OCI-LY1 (cell line): ENCODE measurements at regions not wholly inside any gene's neighbourhood (a gene's known extent, or its start where the extent isn't known, plus 50 kb on each side); places are given as distances from the start of the nearest gene placed in this dataset.

Experiments used
- CTCF ChIP-seq: fragments of 200-600 bp; sonication (generic), shearing (Covaris generic); IDR thresholded peaks from 2 replicates; pipeline ENCODE4 v1.5.1; 2017; ENCODE audit warnings: mild to moderate bottlenecking, antibody characterized with exemption, low read length, moderate library complexity, mixed read lengths
- EZH2 ChIP-seq: fragments of 200-600 bp; sonication (generic), shearing (Covaris generic); IDR thresholded peaks from 2 replicates; pipeline ENCODE4 v1.8.0; 2017; ENCODE audit warnings: borderline replicate concordance, mixed run types, mild to moderate bottlenecking, antibody characterized with exemption, low read length, moderate library complexity, mixed read lengths

- TF ChIP-seq CTCF (no peak), EZH2 (no peak)
Observed at GRCh38 chrX:134115270-134115669, 121.7 kb upstream of the CCDC160 start.
